Chondrocyte (in vitro differentiated cells): ENCODE measurements at regions not wholly inside any gene's neighbourhood (a gene's known extent, or its start where the extent isn't known, plus 50 kb on each side); places are given as distances from the start of the nearest gene placed in this dataset.
"Not testable (repeated sequence)": the region's sequence is repeated elsewhere in the genome, so short reads cannot be mapped to it uniquely, and the experiment has no call there.

Source experiments
- DNase-seq: peaks from one replicate; pipeline ENCODE4 v3.0.0; 2021; ENCODE audit warnings: mixed read lengths, low spot score
- H3K27ac Mint-ChIP-seq: one replicate; pipeline ENCODE4 v1.8.0; 2021; ENCODE audit warnings: mild to moderate bottlenecking, moderate library complexity, mixed read lengths; ENCODE audit not compliant: unreplicated experiment
- H3K27me3 Mint-ChIP-seq: 2 replicates; pipeline ENCODE4 v1.8.0; 2021; ENCODE audit warnings: low read depth, mixed read lengths
- H3K36me3 Mint-ChIP-seq: 2 replicates; pipeline ENCODE4 v1.8.0; 2021; ENCODE audit warnings: low read depth, mixed read lengths
- H3K4me1 Mint-ChIP-seq: 2 replicates; pipeline ENCODE4 v1.8.0; 2021; ENCODE audit warnings: low read depth, mild to moderate bottlenecking, mixed read lengths
- H3K4me3 Mint-ChIP-seq: one replicate; pipeline ENCODE4 v1.8.0; 2021; ENCODE audit warnings: mild to moderate bottlenecking, moderate library complexity, mixed read lengths; ENCODE audit not compliant: unreplicated experiment
- H3K9me3 Mint-ChIP-seq: 2 replicates; pipeline ENCODE4 v1.8.0; 2021; ENCODE audit warnings: low read depth, mixed read lengths
- TF ChIP-seq, protein P1 (sequence below): fragments of 200-600 bp; sonication (generic); IDR thresholded peaks from 2 replicates; pipeline ENCODE4 v1.5.0; 2021; ENCODE audit warnings: antibody characterized with exemption, mild to moderate bottlenecking, moderate library complexity

DNA sequence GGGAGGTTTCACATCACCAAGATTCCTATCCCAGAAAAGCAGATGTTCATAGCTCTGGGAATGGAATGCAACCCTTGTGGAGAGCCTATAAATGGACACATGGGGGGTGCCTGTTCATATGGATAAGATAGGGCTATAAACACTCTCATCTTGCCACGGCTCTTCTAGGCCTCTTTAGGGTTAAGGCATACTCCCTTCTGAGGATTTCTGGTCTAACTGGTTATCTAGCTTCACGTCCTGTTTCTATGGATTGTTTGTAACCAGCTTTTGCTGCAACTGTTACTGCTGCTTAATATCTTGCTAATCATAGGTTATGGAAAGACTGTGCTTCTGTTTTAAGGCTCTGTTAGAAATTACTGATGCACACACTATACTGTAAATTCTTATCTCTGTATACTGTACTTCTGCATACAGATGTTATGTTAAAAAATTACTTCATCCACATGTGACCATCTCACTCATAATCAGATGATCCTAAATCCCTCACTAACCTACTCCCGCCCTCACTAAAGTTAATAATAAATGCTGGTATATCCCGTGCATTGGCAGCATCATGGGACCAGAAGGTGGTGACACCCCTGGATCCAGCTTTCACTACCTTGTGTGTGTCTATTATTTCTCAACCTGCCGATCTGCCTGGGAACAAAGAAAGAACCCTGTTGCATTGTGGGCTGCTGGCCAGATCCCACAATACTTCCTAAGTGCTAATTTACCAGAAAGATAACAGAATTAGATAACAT lies 68.7 kb downstream of the PRKAB2 start:
- not testable (repeated sequence) for H3K27ac Mint-ChIP-seq, DNase-seq, H3K36me3 Mint-ChIP-seq, H3K9me3 Mint-ChIP-seq, H3K4me1 Mint-ChIP-seq, H3K4me3 Mint-ChIP-seq
- H3K27me3 Mint-ChIP-seq: peaks cover 16% of the 10 kb centered on the region

DNA sequence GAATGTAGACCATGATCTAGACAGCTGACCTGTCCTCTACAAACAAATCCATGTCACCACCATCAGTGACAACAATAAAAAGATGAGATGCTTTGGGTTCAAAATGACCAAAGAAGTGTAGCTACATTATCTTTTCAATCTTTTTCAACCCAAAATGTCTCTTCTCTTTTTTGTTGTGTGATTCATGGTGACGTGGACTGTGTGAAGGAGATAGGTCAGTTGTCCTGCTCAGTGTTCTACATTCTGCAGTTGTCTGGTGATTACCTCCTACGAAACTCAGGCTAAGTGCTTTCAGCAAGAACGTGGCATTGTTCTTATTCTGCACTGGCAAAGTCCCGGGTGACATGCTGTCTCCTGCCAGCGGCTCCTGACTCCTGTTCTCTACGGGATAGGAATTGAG lies 73.1 kb downstream of the PRKAB2 start:
- Mint-ChIP-seq H3K27me3 (peaks cover 25% of the 10 kb centered on the region), H3K9me3 (no peaks in the 10 kb centered on the region), H3K27ac (no peak overlapping the region), H3K4me1 (no peaks in the 10 kb centered on the region), H3K36me3 (no peaks in the 10 kb centered on the region), H3K4me3 (no peak overlapping the region)
- TF ChIP-seq, protein P1, sequence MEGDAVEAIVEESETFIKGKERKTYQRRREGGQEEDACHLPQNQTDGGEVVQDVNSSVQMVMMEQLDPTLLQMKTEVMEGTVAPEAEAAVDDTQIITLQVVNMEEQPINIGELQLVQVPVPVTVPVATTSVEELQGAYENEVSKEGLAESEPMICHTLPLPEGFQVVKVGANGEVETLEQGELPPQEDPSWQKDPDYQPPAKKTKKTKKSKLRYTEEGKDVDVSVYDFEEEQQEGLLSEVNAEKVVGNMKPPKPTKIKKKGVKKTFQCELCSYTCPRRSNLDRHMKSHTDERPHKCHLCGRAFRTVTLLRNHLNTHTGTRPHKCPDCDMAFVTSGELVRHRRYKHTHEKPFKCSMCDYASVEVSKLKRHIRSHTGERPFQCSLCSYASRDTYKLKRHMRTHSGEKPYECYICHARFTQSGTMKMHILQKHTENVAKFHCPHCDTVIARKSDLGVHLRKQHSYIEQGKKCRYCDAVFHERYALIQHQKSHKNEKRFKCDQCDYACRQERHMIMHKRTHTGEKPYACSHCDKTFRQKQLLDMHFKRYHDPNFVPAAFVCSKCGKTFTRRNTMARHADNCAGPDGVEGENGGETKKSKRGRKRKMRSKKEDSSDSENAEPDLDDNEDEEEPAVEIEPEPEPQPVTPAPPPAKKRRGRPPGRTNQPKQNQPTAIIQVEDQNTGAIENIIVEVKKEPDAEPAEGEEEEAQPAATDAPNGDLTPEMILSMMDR: no peak
- no peak for DNase-seq

DNA sequence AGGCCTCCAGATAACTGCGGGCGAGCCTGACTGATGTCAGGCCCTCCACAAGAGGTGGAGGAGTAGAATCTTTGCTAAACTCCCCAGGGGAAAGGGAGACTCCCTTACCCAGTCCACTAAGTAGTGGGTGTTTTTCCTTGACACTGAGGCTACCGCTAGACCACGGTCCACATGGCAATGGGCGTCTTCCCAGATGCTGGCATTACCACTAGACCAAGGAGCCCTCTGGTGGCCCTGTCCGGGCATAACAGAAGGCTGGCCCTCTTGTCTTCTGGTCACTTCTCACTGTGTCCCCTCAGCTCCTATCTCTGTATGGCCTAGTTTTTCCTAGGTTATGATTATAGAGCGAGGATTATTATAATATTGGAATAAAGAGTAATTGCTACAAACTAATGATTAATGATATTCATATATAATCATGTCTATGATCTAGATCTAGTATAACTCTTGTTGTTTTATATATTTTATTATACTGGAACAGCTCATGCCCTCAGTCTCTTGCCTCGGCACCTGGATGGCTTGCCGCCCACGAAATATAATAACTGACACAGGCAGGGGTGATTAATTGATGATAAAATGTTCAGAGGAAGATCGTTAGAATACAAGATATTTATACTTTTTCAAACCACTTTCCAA lies 73.8 kb downstream of the PRKAB2 start:
- TF ChIP-seq, protein P1: peak; percentile 72
- not testable (repeated sequence) for H3K9me3 Mint-ChIP-seq, H3K27ac Mint-ChIP-seq, DNase-seq, H3K4me3 Mint-ChIP-seq, H3K36me3 Mint-ChIP-seq, H3K4me1 Mint-ChIP-seq
- H3K27me3 Mint-ChIP-seq: peaks cover 27% of the 10 kb centered on the region

DNA sequence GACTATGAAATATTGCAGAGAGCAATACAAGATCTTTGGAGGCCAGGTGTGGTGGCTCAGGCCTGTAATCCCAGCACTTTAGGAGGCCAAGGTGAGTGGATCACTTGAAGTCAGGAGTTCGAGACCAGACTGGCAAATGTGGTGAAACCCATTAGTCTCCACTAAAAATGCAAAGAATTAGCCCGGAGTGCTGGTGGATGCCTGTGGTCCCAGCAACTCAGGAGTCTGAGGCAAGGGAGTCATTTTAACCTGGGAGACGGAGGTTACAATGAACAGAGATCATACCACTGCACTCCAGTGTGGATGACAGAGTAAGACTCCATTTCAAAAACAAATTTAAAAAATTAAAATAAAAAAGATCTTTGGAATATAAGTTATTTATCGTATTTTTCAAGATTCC lies 76.6 kb downstream of the PRKAB2 start:
- TF ChIP-seq, protein P1: no peak
- no peak overlapping the region for H3K4me3 Mint-ChIP-seq
- no peaks in the 10 kb centered on the region for H3K9me3 Mint-ChIP-seq
- no peak overlapping the region for H3K27ac Mint-ChIP-seq
- H3K27me3 Mint-ChIP-seq: peaks cover 34% of the 10 kb centered on the region
- no peaks in the 10 kb centered on the region for H3K4me1 Mint-ChIP-seq
- no peaks in the 10 kb centered on the region for H3K36me3 Mint-ChIP-seq
- DNase-seq: no peak

DNA sequence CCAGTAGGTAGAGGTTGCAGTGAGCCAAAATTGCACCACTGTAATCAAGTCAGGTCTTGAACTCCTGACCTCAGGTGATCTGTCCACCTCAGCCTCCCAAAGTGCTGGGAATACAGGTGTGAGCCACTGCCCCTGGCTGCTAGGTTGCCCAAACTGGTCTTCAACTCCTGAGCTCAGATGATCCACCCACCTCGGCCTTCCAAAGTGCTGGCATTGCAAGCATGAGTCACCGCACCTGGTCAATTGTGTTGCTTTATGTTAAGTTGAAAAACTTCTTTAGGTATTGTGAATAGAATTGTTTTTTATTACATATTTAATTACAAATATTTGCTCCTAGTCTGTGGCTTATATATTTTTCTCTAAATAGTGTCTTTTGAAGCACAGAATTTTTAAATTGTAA lies 80.5 kb downstream of the PRKAB2 start:
- Mint-ChIP-seq H3K27me3 (peaks cover 44% of the 10 kb centered on the region), H3K36me3 (peaks cover 2% of the 10 kb centered on the region), H3K4me3 (no peak overlapping the region), H3K4me1 (no peaks in the 10 kb centered on the region), H3K9me3 (peaks cover 11% of the 10 kb centered on the region), H3K27ac (no peak overlapping the region)
- TF ChIP-seq, protein P1: no peak
- no peak for DNase-seq

DNA sequence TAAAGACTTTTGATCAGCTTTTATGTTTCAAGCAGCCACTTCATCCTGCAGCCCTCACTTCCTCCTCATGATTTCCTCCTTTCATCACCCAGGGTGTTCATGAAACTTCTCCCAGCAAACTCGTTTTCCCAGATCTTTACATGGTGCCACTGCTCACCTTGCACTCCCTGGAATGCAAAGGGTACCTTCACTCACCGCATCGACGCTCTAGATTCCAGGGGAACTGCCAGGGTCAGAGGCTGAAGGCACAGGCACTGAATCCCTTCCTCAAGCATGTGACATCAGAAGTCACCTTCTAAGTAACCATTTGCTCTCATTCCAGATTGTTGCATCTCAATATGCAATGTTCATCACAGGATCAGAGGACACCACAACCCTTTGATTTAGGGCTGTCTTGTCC lies 82.8 kb downstream of the PRKAB2 start:
- no peak for DNase-seq
- H3K27ac Mint-ChIP-seq: no peak overlapping the region
- no peak overlapping the region for H3K4me3 Mint-ChIP-seq
- peaks cover 36% of the 10 kb centered on the region for H3K27me3 Mint-ChIP-seq
- TF ChIP-seq, protein P1: no peak
- H3K36me3 Mint-ChIP-seq: peaks cover 2% of the 10 kb centered on the region
- H3K4me1 Mint-ChIP-seq: peaks cover 6% of the 10 kb centered on the region
- H3K9me3 Mint-ChIP-seq: peaks cover 19% of the 10 kb centered on the region
